ENCODE measurements at regions not wholly inside any gene's neighbourhood (a gene's known extent, or its start where the extent isn't known, plus 50 kb on each side); places are given as distances from the start of the nearest gene placed in this dataset.

- Histone ChIP-seq H3K27ac (ENCODE audit: low read length in 2 of 2) (no peak overlapping the region), H3K9ac (ENCODE audit: low read length) (no peak overlapping the region), H3K27me3 (replicated peaks in 1 of 4; ENCODE audit: control extremely low read depth in 1 of 4, control insufficient read depth in 3 of 4, insufficient read depth in 4 of 4, low read length in 3 of 4) (peaks cover 0 to 6% (median 0%) of the 10 kb centered on the region in 4 experiments), H3K4me1 (ENCODE audit: control insufficient read depth in 2 of 2, insufficient read depth in 2 of 2, low read length in 2 of 2) (no peaks in the 10 kb centered on the region), H3K4me3 (ENCODE audit: control extremely low read depth in 1 of 5, extremely low read depth in 1 of 5, insufficient read depth in 1 of 5, low read depth in 2 of 5, low read length in 4 of 5) (no peak overlapping the region), H3K9me3 (ENCODE audit: control extremely low read depth in 1 of 3, control insufficient read depth in 2 of 3, insufficient read depth in 1 of 3, low read length in 2 of 3) (peaks cover 0 to 2% (median 0%) of the 10 kb centered on the region in 3 donors), H3K36me3 (replicated peaks in 1 of 2; ENCODE audit: control extremely low read depth in 1 of 2, control insufficient read depth in 1 of 2, extremely low read depth in 1 of 2, insufficient read depth in 2 of 2, low read length in 1 of 2) (no peaks in the 10 kb centered on the region), H3K79me2 (ENCODE audit: control insufficient read depth, insufficient read depth, low read length) (no peaks in the 10 kb centered on the region), H3K4me2 (replicated peaks; ENCODE audit: low read depth, low read length, poor library complexity, severe bottlenecking) (no peak overlapping the region), H2AFZ (ENCODE audit: insufficient read depth, low read depth, low read length, poor library complexity, severe bottlenecking) (no peak overlapping the region), H4K20me1 (ENCODE audit: control insufficient read depth, insufficient read depth, low read length, poor library complexity, severe bottlenecking) (no peaks in the 10 kb centered on the region)
- POLR2A ChIA-PET: no interaction called here
- Mint-ChIP-seq H3K27ac (no peak overlapping the region), H3K27me3 (peaks cover 17% of the 10 kb centered on the region), H3K9me3 (ENCODE audit: insufficient read depth) (peaks cover 8% of the 10 kb centered on the region), H3K4me3 (no peak overlapping the region), H3K4me1 (no peaks in the 10 kb centered on the region)
- TF ChIP-seq EZH2 (IDR thresholded peaks at IDR 0.05; ENCODE audit: borderline replicate concordance, insufficient read depth, low read depth, low read length, poor library complexity, severe bottlenecking): no peak
- TF ChIP-seq, protein P1, sequence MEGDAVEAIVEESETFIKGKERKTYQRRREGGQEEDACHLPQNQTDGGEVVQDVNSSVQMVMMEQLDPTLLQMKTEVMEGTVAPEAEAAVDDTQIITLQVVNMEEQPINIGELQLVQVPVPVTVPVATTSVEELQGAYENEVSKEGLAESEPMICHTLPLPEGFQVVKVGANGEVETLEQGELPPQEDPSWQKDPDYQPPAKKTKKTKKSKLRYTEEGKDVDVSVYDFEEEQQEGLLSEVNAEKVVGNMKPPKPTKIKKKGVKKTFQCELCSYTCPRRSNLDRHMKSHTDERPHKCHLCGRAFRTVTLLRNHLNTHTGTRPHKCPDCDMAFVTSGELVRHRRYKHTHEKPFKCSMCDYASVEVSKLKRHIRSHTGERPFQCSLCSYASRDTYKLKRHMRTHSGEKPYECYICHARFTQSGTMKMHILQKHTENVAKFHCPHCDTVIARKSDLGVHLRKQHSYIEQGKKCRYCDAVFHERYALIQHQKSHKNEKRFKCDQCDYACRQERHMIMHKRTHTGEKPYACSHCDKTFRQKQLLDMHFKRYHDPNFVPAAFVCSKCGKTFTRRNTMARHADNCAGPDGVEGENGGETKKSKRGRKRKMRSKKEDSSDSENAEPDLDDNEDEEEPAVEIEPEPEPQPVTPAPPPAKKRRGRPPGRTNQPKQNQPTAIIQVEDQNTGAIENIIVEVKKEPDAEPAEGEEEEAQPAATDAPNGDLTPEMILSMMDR (IDR thresholded peaks at IDR 0.05): no peak
- intact Hi-C loops (cut with micrococcal nuclease): no loop called here
- CTCF ChIA-PET: no interaction called here
- ATAC-seq (ENCODE audit: low read depth) (no peak), DNase-seq (no peak)
- WGBS (ENCODE audit: insufficient coverage): 100% methylated on average over 1 of the region's 1 CpG
Observed at GRCh38 chr1:147409886-147410285, 131.4 kb upstream of the BCL9 start.

- no peaks in the 10 kb centered on the region for H3K4me1 ChIP-seq (ENCODE audit: control insufficient read depth in 2 of 2, insufficient read depth in 2 of 2, low read length in 2 of 2)
- H3K27ac ChIP-seq (ENCODE audit: low read length in 2 of 2): no peak overlapping the region
- Mint-ChIP-seq H3K9me3 (ENCODE audit: insufficient read depth) (peaks cover 8% of the 10 kb centered on the region), H3K4me3 (no peak overlapping the region), H3K27me3 (peaks cover 27% of the 10 kb centered on the region), H3K4me1 (no peaks in the 10 kb centered on the region), H3K27ac (no peak overlapping the region)
- no peak overlapping the region for H2AFZ ChIP-seq (ENCODE audit: insufficient read depth, low read depth, low read length, poor library complexity, severe bottlenecking)
- 80% methylated on average over 1 of the region's 4 CpGs for WGBS (ENCODE audit: insufficient coverage)
- no peak for TF ChIP-seq EZH2 (IDR thresholded peaks at IDR 0.05; ENCODE audit: borderline replicate concordance, insufficient read depth, low read depth, low read length, poor library complexity, severe bottlenecking)
- TF ChIP-seq, protein P1 (IDR thresholded peaks at IDR 0.05): no peak
- H3K9ac ChIP-seq (ENCODE audit: low read length): no peak overlapping the region
- no peak for ATAC-seq (ENCODE audit: low read depth)
- no peak for DNase-seq
- peaks cover 0 to 8% (median 4%) of the 10 kb centered on the region in 4 experiments for H3K27me3 ChIP-seq (replicated peaks in 1 of 4; ENCODE audit: control extremely low read depth in 1 of 4, control insufficient read depth in 3 of 4, insufficient read depth in 4 of 4, low read length in 3 of 4)
- no peaks in the 10 kb centered on the region for H4K20me1 ChIP-seq (ENCODE audit: control insufficient read depth, insufficient read depth, low read length, poor library complexity, severe bottlenecking)
- H3K79me2 ChIP-seq (ENCODE audit: control insufficient read depth, insufficient read depth, low read length): no peaks in the 10 kb centered on the region
- intact Hi-C loops (cut with micrococcal nuclease): no loop called here
- H3K36me3 ChIP-seq (replicated peaks in 1 of 2; ENCODE audit: control extremely low read depth in 1 of 2, control insufficient read depth in 1 of 2, extremely low read depth in 1 of 2, insufficient read depth in 2 of 2, low read length in 1 of 2): no peaks in the 10 kb centered on the region
- no peak overlapping the region for H3K4me2 ChIP-seq (replicated peaks; ENCODE audit: low read depth, low read length, poor library complexity, severe bottlenecking)
- peaks cover 0 to 2% (median 0%) of the 10 kb centered on the region in 3 donors for H3K9me3 ChIP-seq (ENCODE audit: control extremely low read depth in 1 of 3, control insufficient read depth in 2 of 3, insufficient read depth in 1 of 3, low read length in 2 of 3)
- CTCF ChIA-PET: no interaction called here
- POLR2A ChIA-PET: no interaction called here
- no peak overlapping the region for H3K4me3 ChIP-seq (ENCODE audit: control extremely low read depth in 1 of 5, extremely low read depth in 1 of 5, insufficient read depth in 1 of 5, low read depth in 2 of 5, low read length in 4 of 5)
Observed at GRCh38 chr1:147413110-147413605, 128.1 kb upstream of the BCL9 start.

All from B cell (primary cell).